ENCODE measurements at regions not wholly inside any gene's neighbourhood (a gene's known extent, or its start where the extent isn't known, plus 50 kb on each side); places are given as distances from the start of the nearest gene placed in this dataset.

- no peak for TF ChIP-seq CTCF (IDR thresholded peaks at IDR 0.05)
- no peak for TF ChIP-seq POLR2A (IDR thresholded peaks at IDR 0.05)
Measured at GRCh38 chr4:89567936-89568335, 260.3 kb upstream of the GPRIN3 start.
